GM18858 (cell line): ENCODE measurements at regions not wholly inside any gene's neighbourhood (a gene's known extent, or its start where the extent isn't known, plus 50 kb on each side); places are given as distances from the start of the nearest gene placed in this dataset.
"Not testable (repeated sequence)": the region's sequence is repeated elsewhere in the genome, so short reads cannot be mapped to it uniquely, and the experiment has no call there.

Experiments used
- ATAC-seq: cut with Tn5 transposase; IDR thresholded peaks from one replicate; pipeline ENCODE4 v1.9.1; 2021; ENCODE audit not compliant: unreplicated experiment

GRCh38 chr18:42378854-42379253 lies 423.8 kb downstream of the PIK3C3 start:
- not testable (repeated sequence) for ATAC-seq

DNA sequence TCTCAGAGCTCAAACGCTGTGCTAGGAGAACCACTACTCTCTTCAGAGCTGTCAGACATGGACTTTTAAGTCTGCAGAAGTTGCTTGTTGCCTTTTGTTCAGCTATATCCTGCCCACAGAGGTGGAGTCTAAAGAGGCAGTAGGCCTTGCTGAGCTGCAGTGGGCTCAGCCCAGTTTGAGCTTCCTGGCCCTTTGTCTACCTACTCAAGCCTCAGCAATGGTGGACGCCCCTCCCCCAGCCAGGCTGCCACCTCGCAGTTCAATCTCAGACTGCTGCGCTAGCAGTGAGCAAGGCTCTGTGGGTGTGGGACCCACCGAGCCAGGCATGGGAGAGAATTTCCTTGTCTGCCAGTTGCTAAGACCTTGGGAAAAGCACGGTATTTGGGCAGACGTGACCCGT lies 426.2 kb downstream of the PIK3C3 start:
- ATAC-seq, result not testable (repeated sequence)

DNA sequence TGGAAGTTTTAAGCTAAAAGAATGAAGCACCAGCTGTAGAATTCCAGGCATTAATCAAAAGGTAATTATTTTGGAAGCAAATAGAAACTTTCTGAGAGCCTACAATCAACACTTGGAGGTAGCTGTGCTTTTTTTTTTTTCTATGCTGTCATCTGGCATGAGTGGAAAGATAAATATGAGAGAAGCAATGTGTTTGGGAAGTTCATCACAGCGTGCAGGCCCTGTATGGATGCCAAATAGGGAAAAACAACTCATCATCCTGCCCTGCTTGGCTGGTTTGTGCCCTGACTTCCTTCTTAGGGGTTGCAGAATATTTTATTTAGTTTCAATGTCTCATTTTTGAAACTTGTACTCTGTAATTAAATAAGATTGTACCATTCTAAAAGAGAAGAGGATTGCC lies 437.4 kb downstream of the PIK3C3 start:
- ATAC-seq, result no peak

- ATAC-seq, result no peak
Observed at GRCh38 chr18:42392926-42393325, 437.9 kb downstream of the PIK3C3 start.

- ATAC-seq, result no peak
Observed at GRCh38 chr18:42394238-42394637, 439.2 kb downstream of the PIK3C3 start.

GRCh38 chr18:42401131-42401673 lies 446.2 kb downstream of the PIK3C3 start:
- no peak for ATAC-seq

DNA sequence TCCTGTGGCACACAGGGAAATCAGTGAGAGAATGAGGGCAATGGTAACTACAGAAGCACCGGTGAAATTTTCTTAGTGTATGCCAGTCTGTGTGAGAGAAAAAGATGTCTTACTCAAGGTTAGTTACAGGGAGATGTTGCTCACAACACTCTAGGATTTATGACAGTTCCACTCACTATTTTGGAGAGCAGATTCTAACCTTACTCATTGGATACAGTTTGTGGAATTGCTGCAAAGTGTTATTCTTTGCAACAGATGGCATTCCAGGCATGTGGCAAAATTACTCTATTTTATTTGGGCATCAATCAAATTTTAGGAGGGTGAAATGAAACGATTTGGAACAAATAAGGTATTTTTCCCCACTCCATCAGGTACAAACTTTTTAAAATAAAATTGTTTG lies 449.1 kb downstream of the PIK3C3 start:
- ATAC-seq, result no peak

DNA sequence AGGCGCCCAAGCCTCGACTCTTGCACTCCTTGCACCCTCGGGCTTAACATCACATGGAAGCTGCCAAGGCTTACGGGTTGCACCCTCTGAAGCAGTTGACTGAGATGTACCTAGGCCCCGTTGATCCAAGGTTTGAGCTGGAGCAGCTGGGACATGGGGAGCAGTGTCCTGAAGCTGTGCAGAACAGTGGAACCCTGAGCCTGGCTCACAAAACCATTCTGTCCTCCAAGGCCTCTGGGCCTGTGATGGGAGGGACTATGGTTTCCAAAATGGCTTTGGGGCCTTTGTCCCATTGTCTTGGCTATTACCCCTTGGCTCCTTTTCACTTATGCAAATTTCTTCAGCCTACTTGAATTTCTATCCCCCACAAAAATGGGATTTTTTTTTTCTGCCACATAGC lies 454.0 kb downstream of the PIK3C3 start:
- ATAC-seq, result no peak

GRCh38 chr18:42412281-42412680 lies 457.2 kb downstream of the PIK3C3 start:
- no peak for ATAC-seq

GRCh38 chr18:42412896-42413295 lies 457.9 kb downstream of the PIK3C3 start:
- ATAC-seq, result no peak

DNA sequence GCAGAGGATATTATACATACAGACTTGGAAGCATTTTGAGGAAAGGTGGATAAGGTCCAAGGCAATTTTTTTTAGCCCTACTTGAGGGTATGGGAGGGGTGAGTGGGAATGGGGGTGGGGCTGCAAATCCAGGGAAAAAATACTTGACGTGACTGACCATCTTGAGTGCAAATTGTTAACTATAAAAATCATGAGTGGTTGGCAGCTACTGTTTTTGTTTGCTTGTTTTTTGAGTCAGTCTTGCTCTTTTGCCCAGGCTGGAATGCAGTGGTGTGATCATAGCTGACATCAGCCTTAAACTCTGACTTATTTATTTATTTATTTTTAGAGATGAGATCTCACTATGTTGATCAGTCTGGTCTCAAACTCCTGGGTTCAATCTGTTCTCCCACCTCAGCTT lies 458.8 kb downstream of the PIK3C3 start:
- no peak for ATAC-seq

GRCh38 chr18:42414756-42415454 lies 459.9 kb downstream of the PIK3C3 start:
- no peak for ATAC-seq

DNA sequence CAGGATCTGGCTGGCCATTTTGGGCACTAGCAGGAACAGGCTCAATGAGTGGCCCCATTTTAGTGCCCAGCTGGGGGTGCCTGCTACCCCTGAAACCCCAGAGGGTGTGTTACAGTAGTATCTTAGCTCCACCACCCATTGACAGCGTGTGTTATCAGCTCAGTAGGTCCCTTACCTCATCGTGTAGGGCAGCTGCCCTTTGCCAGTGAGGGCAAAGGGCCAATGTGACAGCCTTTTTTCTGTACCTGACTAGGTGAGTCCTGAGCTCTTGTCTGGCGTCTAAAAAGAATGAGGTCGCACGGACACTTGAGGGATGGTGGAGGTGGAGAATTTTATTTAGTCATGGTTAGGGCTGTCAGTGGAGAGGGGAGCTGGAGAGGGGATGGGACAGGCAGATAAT lies 462.2 kb downstream of the PIK3C3 start:
- no peak for ATAC-seq

GRCh38 chr18:42418121-42418520 lies 463.1 kb downstream of the PIK3C3 start:
- no peak for ATAC-seq

DNA sequence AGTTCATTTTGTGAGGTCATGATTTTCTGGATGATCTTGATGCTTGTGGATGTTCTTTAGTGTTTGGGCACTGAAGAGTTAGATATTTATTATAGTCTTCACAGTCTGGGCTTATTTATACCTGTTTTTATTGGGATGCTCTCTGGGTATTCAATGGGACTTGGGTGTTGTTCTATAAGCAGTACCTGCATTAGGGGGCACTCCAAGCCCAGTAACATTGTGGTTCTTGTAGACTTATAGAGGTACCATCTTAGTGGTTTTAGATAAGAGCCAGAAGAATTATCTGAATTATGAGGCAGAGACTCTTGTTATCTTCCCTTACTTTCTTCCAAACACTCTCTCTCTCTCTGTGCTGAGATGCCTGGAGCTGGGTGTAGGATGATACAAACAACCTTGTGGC lies 470.0 kb downstream of the PIK3C3 start:
- ATAC-seq, result no peak

GRCh38 chr18:42426496-42427015 lies 471.5 kb downstream of the PIK3C3 start:
- no peak for ATAC-seq

GRCh38 chr18:42429196-42429595 lies 474.2 kb downstream of the PIK3C3 start:
- no peak for ATAC-seq

- ATAC-seq, result no peak
Observed at GRCh38 chr18:42436222-42436765, 481.3 kb downstream of the PIK3C3 start.

- ATAC-seq, result no peak
Observed at GRCh38 chr18:42437001-42437400, 482.0 kb downstream of the PIK3C3 start.

GRCh38 chr18:42437646-42438045 lies 482.6 kb downstream of the PIK3C3 start:
- ATAC-seq, result no peak

DNA sequence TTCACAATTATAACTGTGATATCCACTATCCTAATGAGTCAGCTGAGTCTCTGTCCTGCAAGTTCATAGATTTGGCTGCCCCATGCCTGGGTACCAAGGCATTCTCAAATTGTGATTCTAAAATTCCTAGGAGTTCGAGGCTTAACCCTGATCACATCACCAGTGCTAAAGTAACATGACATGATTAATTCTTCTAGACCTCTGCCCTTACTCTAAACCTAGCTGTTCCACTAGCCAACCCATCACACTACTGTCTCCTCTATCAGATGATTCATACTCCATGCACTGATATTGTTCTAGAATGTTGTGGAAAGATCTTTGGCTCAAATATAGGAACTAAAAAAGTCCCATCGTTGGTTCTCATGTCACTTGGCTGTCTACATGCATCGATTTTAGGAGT lies 487.6 kb downstream of the PIK3C3 start:
- ATAC-seq, result no peak

- ATAC-seq, result no peak
Observed at GRCh38 chr18:42444349-42444748, 489.3 kb downstream of the PIK3C3 start.

DNA sequence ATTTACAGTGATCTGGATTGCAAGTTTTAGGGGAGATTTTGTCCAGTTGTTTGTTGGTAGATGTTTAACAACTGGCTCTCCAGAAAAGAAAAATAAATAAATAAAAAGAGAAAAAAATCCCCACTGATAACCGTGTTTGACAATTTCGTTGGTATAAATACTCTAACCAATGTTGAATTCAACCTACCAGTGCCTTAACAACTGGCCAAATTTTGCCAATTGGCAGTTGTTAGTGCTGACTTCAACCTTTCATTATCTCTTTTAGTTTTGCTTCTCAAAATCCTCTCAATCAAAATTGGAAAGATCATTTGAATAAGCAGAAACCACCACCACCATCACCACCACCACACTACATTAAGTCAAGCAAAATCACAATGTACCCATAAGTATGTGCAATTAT lies 490.3 kb downstream of the PIK3C3 start:
- ATAC-seq, result no peak
